GM21786 (cell line): ENCODE measurements at regions not wholly inside any gene's neighbourhood (a gene's known extent, or its start where the extent isn't known, plus 50 kb on each side); places are given as distances from the start of the nearest gene placed in this dataset.
"Not testable (repeated sequence)": the region's sequence is repeated elsewhere in the genome, so short reads cannot be mapped to it uniquely, and the experiment has no call there.

Experiments
- ATAC-seq: cut with Tn5 transposase; IDR thresholded peaks from one replicate; pipeline ENCODE4 v1.9.1; 2021; ENCODE audit not compliant: unreplicated experiment

DNA sequence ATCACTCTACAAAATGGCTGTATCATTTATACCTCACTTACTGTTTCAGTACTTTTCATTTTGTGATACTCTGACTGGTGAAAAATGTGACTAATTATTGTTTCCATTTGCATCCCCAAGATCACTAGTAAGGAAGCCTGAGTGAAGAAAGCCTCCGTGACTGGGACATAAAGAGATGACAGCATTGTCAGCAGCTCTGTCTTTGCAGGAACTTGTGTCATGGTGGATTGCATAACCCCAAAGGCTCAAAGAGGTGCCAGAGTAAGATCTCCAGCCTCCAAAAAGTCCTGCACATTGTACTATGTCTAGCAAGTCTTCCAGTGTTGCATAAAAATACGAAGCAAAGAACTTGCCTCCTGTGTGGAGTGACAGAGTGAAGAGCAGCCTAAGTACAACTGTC is 187.5 kb upstream of the CRIM1 start:
- ATAC-seq, result no peak

DNA sequence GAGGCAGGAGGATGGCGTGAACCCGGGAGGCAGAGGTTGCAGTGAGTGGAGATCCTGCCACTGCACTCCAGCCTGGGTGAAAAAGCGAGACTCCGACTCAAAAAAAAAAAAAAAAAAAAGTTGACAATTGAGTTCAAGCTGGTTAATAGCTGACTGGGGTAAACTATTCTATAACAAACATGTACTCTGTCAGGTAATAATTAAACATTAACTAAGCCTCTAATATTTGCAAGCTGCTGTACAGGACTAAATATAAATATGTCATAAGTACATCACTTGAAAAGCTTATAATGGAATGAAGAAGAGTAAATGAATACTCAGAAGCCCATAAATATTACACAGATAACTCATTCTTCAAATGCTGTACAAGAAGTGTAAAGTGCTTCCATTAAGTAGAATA is 190.4 kb upstream of the CRIM1 start:
- ATAC-seq, result peak; percentile 59

DNA sequence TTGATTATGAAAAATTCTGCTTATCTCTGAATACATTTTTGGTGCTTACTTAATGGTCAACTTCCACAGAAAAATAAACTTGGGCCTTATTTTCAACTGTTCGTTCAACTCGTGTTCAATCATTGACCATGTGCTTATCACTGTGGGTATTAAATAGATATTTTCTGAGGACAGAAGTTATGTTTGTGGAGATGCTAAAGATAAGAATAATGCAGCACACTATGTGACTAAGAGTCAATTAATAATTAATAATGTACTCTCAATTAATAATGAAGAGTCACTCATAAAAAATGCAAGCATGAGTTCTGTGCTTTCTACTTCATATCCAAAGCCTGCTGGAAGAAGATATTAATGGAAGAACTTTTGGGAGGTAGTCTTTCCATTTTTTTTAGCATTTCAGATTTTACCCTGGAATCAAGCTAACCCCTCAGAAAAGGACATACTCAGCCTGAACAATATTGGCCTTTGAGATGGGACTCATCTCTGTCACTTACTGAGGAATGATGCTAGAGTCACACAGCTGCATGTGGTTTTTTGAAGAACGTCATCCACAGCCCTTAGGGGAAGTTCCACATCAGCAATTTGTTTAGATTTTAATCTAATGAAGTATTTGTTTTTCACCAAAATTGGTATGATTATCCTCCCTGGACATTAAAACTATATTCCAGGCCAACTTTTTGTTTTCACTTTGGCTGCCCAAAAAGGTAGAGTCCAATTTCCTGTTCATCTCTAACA is 191.9 kb upstream of the CRIM1 start:
- ATAC-seq, result peak; percentile 60

DNA sequence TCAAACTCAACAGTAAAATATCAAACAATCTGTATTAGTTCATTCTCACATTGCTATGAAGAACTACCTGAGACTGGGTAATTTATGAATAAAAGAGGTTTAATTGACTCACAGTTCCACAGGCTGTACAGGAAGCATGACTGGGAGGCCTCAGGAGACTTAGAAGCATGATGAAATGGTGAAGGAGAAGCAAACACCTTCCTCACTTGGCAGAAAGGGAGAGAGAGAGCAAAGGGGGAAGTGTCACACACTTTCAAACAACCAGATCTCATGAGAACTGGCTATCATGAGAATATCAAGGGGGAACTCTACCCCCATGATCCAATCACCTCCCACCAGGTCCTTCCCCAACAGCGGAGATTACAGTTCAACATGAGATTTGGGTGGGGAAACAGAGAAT is 198.5 kb upstream of the CRIM1 start:
- ATAC-seq, result not testable (repeated sequence)

DNA sequence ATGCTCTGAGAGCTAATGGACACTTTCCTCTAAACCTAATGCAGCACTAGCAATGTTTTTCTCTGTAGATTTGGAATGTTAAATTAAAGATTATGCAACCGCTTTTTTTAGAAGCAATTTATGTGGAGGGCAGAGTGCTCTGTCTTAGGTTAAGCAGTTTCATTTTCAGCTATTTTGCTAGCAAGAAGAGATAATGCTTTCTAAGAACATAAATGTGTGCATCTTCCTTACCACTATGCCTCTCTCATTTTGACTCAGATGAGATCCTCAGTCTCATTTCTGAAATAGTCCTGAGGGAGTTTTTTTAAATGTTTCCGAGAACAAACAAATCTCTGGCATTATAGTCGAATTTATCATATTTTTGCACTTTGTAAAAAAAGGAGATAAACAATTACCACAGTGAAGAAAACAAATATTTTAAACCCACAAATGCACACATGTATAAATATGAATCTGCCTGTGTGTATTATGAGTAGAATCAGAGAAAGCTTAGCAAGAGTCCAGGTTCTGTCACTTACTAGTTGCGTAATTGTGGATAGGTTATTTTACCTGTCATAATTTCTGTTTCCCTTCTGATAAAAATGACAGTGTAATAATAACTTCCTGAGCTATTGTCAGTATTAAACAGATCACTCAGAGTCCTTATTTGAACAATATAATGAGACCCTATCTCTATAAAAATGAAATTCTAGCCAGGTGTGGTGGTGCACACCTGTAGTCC is 207.7 kb upstream of the CRIM1 start:
- ATAC-seq, result peak; percentile 91

DNA sequence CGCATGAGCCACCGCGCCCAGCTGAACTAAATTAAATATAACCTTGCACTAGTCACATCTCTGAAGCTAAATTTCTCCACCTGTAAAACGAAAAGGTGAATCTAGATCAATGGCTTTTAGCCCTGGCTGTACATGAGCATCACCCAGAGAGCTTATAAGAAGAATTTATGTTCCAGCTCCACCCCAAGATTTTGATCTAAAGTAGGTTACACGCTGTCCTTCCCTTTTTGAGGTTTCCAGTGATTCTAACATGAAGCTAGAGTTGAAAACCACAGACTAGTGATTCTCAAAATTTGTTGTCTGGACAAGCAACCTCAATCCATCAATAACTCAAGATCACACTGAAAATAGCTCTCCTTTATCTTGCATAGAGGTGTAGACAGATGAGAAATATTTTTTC is 208.8 kb upstream of the CRIM1 start:
- ATAC-seq, result no peak

DNA sequence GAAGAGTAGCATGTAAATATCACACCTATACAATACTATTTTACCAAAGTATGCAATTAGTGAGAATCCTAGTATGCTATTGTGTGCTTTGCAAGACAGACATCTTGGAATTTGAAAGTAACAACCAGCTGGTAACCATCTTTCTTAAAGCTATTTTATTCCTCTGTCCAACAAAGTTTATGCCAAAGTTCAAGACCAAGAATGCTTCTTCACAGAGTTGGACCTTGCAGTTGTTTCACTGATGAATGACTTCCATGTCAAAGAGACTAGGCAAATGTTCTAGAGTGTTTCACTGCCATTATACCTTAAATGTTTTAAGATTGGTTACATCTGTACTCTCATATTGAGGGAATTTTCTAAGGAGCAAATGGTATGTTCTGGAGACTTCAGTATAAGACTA is 215.2 kb upstream of the CRIM1 start:
- ATAC-seq, result no peak

DNA sequence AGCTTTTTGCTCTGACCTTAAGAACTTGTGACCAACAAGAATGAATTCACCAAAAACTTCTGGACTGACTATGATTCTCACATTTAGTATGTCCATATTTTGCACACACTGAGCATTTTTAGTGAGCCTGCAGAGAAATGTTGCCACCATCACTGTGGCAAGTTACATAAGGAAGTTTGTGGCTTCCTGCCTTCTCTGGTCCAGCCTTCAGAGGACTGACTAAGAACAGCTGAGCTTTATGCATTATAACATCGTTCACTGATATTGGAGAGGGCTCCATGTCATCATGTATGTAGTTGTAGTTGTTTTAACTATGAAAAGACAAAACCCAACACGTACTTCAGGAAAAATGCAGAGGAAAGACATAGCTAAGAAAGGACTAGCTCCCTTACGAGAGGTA is 218.0 kb upstream of the CRIM1 start:
- ATAC-seq, result no peak

DNA sequence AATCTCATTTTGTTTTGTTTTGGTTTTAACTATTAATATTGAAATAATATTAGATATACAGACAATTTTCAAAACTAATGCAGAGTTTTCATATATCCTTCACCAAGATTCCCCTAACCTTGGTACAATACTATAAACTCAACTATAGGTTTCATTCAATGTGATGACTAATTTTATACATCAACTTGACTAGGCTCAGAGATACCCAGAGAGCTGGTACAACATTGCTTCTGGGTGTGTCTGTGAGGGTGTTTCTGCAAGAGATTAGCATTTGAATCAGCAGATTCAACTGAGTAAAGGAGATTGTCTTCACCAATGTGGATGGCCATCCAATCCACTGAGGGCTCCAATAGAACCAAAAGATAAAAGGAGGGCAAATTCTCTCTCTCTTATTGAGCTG is 221.3 kb upstream of the CRIM1 start:
- no peak for ATAC-seq

DNA sequence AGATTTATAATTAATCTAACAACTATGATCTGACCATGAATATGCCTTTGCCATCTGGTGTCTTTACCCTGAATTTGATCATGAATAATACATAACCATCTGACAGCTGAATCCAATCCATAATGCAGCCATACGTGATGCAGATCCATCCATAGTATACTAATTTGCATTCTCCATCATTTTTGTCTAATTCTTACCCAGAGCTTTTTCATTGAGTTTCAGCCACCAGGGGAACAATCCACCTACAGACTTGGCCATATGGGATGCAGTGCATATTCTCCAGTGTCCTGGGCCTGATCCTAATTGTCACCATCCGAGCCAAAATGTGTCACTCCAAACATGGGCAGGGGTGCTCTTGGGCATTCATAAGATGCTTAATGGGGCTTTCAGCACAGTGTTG is 227.2 kb upstream of the CRIM1 start:
- no peak for ATAC-seq

DNA sequence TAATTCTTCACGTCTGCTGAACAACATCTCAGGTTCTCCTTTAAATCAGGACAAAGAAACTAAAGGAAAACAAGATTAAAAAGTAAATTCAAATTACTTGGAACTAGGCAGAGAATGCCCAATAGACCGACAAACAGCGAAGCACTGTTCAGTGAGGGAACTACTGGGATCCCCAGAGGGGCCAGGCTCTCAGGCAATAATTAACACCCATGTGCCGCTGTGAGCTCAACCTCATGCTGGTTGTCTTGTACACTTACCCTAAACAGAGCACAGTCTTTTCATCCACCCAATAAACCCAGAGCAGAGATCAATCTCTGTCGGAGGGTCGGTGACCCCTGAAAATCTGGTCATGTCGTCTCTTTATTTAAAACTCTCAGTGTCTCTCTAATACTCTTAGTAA is 229.9 kb upstream of the CRIM1 start:
- ATAC-seq, result no peak

DNA sequence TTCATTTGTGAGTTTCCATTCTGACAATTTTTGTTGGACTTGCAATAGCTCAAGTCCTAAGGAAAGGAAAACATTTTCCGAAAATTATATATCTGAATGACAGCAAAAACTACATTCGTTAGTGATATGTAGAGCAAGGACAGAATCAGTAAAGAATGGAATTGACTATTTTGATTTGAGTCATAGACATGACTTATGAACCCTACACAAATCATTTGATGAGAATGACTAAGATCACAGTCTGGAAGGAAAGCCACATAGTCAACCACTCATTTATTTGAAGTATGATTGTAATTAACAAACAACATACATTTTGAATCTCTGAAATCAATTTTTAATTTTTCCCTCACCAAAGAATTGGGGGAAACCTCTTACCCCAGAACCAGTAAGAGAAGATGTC is 231.6 kb upstream of the CRIM1 start:
- ATAC-seq, result no peak

DNA sequence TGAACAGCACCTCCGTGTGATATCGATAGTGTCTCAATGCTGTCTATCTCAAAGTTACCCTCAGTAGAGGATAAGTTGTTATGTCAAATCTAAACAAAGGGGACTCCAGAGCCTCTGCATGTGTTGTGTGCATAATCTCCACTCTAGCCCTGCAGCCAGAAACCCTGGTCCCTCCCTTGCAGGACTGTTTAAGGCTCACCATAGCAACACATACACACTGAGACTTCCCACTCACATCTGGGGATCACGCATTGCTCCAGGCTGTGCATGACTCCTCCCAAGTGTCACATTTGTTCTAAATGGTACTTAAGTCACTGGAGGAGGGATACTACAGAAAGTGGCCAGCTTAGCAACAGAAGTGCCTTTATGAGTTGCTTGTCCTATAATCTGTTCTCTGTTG is 258.6 kb upstream of the CRIM1 start:
- ATAC-seq, result no peak

DNA sequence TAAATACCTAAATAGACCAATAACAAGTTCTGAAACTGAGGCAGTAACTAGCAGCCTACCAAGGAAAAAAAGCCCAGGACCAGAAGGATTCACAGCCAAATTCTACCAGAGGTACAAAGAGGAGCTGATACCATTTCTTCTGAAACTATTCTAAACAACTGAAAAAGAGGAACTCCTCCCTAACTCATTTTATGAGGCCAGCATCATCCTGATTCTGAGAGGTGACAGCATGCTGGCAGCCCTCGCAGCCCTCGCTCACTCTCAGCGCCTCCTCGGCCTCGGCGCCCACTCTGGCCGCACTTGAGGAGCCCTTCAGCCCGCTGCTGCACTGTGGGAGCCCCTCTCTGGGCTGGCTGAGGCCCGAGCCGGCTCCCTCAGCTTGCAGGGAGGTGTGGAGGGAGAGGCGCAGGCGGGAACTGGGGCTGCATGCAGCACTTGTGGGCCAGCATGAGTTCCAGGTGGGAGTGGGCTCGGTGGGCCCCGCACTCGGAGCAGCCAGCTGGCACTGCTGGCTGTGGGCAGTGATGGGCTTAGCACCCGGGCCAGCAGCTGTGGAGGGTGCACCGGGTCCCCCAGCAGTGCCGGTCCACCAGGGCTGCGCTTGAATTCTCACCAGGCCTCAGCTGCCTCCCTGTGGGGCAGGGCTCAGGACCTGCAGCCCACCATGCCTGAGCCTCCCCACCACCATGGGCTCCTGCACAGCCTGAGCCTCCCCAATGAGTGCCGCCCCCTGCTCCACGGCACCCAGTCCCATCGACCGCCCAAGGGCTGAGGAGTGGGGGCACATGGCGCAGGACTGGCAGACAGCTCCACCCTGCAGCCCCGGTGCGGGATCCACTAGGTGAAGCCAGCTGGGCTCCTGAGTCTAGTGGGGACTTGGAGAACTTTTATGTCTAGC is 263.5 kb upstream of the CRIM1 start:
- ATAC-seq, result not testable (repeated sequence)

DNA sequence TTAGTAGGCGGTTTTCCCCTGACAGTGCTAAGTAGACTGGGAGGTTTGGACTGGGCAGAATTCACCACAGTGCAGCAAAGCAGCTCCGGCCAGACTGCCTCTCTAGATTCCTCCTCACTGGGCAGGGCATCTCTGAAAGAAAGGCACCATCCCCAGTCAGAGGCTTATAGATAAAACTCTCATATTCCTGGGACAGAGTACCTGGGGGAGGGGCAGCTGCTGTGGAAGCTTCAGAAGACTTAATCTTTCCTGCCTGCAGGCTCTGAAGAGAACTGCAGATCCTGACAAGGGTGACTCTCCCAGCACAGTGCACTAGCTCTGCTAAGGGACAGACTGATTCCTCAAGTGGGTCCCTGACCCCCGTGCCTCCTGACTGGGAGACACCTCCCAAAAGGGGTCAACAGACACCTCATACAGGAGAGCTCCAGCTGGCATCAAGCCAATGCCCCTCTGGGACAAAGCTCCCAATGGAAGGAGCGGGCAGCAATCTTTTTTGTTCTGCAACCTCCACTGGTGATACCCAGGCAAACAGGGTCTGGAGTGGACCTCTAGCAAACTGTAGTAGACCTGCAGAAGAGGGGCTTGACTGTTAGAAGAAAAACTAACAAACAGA is 266.8 kb upstream of the CRIM1 start:
- ATAC-seq, result no peak

DNA sequence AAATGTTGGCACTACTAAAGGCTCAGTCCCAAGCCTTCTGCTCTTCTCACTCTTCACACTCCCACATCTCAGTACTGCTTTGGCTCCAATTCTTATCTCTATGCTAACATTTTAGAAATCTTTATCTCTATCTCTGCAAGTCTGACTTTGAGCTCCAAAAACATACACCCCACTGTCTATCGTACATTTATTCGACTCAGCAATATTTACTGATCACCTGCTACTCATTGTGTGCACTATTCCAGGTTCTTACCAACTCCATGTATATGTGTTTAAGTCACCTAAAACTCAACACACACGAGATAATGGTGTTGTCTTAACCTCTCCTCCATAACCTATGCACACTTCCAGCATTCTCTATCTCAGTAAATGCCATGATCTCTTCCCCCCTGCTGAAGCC is 268.2 kb upstream of the CRIM1 start:
- ATAC-seq, result no peak

DNA sequence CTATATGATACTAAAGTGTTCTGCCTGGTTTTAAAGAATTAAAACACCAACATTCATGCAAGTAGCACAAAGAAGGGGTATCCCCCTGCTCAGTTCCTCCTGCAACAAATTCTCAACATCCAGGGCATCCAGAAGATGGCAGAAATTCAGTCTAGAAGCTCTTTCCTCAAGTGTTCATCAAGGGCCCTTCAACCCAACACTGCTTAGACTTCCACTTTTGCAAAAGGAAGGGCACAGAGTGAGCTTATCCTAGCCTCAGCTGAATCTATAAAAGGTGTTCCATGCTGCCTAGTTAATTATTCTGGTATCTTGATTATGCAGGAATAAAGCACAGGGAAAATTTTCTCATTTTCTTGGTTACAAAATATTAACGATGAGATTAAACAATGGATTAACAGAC is 275.8 kb upstream of the CRIM1 start:
- ATAC-seq, result no peak

DNA sequence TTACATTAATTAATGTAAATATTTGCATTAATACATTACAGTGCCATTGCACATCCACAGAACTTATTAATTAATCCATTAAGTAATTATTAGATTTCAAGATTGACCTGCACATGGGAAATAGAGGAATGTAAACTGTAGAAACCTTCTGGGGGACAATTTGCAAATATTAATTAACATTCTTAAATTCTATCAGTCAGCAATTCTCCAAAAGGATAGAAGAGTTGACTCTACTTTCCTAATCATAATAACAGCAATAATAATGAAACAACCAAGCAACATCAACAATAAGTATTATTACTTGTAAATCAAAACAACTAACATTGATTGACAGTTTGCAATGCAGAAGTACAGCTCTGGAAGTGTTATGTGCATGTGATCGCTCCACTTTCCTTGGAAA is 281.6 kb upstream of the CRIM1 start:
- ATAC-seq, result no peak

DNA sequence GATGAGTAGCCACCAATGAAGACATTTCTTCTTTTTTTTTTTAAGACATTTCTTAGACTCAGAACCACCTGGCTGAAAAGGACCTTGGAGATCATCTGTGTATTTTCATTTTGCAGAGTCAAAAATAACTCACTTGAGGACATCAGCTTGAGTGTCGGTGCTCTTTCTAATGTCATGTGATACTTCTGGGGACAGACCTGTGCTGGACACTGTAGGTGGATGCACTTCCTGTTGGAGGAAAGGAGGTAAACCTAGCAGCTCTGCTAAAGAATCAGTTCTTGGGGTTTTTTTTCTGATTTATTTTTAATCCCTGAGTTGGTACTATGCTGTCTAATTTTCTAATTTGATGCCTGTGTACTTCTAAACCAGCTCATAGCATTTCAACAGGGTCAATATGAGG is 283.9 kb upstream of the CRIM1 start:
- no peak for ATAC-seq

DNA sequence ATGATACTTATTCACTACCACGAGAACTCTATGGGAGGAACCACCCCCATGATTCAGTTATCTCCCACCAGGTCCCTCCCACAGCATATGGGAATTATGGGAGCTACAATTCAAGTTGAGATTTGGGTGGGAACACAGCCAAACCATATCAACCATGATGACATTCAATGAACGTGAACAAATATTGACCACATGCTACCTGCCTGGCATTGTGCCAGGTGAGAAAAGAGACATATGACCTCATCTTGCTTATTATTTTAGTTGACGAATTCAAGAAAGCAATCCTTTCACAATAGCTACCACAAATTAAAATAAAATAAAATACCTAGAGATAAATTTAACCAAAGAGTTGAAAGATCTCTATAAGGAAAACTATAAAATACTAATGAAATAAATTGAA is 286.5 kb upstream of the CRIM1 start:
- no peak for ATAC-seq

DNA sequence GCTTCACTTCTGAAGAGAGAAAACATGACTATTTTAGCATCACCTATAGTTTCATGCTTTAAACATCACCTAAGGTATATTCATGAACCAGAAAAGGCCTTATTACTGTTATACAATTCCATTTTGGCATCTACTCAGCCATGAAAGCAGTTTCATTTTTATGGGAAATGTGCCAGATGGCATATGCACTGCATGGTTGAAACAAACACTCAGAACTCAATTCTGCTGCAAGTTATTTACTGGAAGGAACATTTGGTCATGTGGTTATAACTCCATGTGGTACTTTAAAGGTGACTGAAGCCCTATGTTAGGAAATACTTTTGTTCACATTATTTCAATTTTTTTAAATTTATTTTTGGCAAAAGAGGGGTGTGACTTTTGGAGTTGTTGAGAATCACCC is 287.5 kb upstream of the CRIM1 start:
- ATAC-seq, result no peak
